CD4-positive, alpha-beta memory T cell (primary cell): ENCODE measurements at regions not wholly inside any gene's neighbourhood (a gene's known extent, or its start where the extent isn't known, plus 50 kb on each side); places are given as distances from the start of the nearest gene placed in this dataset.

Experiments
- CTCF ChIA-PET: fragments of 350-600 bp; sonication (Branson Sonifier 250); formaldehyde crosslinking; loops from one replicate; lab custom pipeline; 2021; ENCODE audit warnings: inconsistent platforms; ENCODE audit not compliant: partially characterized antibody; lab: Charles Lee
- POLR2A ChIA-PET: fragments of 350-600 bp; sonication (Branson Sonifier 250); formaldehyde crosslinking; loops from one replicate; lab custom pipeline; 2021; ENCODE audit not compliant: partially characterized antibody; lab: Charles Lee
- DNase-seq, 5 donors: peaks; one replicate each; pipeline versions ENCODE4 v3.0.0 to v3.0.0-alpha.2; 2020 to 2022; ENCODE audit warnings: mixed read lengths in 1 of 5
- H3K27ac ChIP-seq: one replicate; pipeline ENCODE4 v1.7.0; 2013; ENCODE audit warnings: low read depth, low read length
- H3K27me3 ChIP-seq: 2 replicates; pipeline ENCODE4 v1.7.0; 2013; ENCODE audit warnings: mild to moderate bottlenecking, low read length, moderate library complexity; ENCODE audit not compliant: insufficient read depth
- H3K36me3 ChIP-seq: 2 replicates; pipeline ENCODE4 v1.7.0; 2013; ENCODE audit warnings: mild to moderate bottlenecking, low read length, moderate library complexity; ENCODE audit not compliant: insufficient read depth
- H3K4me1 ChIP-seq: 2 replicates; pipeline ENCODE4 v1.7.0; 2013; ENCODE audit warnings: mild to moderate bottlenecking, low read length, moderate library complexity; ENCODE audit not compliant: insufficient read depth
- H3K4me3 ChIP-seq, 2 donors: one replicate each; pipeline ENCODE4 v1.7.0; 2013; ENCODE audit warnings: low read length in 2 of 2, mild to moderate bottlenecking in 1 of 2
- H3K9me3 ChIP-seq, 2 donors: one replicate each; pipeline ENCODE4 v1.7.0; 2013; ENCODE audit warnings: low read length in 2 of 2, control low read depth in 1 of 2; ENCODE audit not compliant: control insufficient read depth in 1 of 2
- H3K27ac Mint-ChIP-seq, 7 donors: one replicate each; pipeline ENCODE4 v1.8.0; 2020 to 2021; ENCODE audit warnings: mixed read lengths in 7 of 7, mild to moderate bottlenecking in 6 of 7, inconsistent platforms in 3 of 7, moderate library complexity in 3 of 7
- H3K27me3 Mint-ChIP-seq, 2 donors: one replicate each; pipeline ENCODE4 v1.8.0; 2020 to 2021; ENCODE audit warnings: mixed read lengths in 2 of 2
- H3K36me3 Mint-ChIP-seq, 2 donors: one replicate each; pipeline ENCODE4 v1.8.0; 2020 to 2021; ENCODE audit warnings: mixed read lengths in 2 of 2, inconsistent platforms in 1 of 2, mild to moderate bottlenecking in 1 of 2
- H3K4me1 Mint-ChIP-seq, 4 donors: one replicate each; pipeline ENCODE4 v1.8.0; 2020 to 2021; ENCODE audit warnings: mixed read lengths in 4 of 4, mild to moderate bottlenecking in 1 of 4
- H3K4me3 Mint-ChIP-seq, 8 donors: one replicate each; pipeline ENCODE4 v1.8.0; 2020 to 2021; ENCODE audit warnings: mixed read lengths in 8 of 8, mild to moderate bottlenecking in 7 of 8, moderate library complexity in 6 of 8, inconsistent platforms in 3 of 8
- H3K9me3 Mint-ChIP-seq, 8 donors: one replicate each; pipeline ENCODE4 v1.8.0; 2020 to 2021; ENCODE audit warnings: mixed read lengths in 8 of 8, mild to moderate bottlenecking in 5 of 8, inconsistent platforms in 3 of 8, moderate library complexity in 1 of 8
- intact Hi-C: fragments of 100-400 bp; cut with micrococcal nuclease; formaldehyde crosslinking; loops from one replicate; pipeline ENCODE4 v1.15.1; 2023

DNA sequence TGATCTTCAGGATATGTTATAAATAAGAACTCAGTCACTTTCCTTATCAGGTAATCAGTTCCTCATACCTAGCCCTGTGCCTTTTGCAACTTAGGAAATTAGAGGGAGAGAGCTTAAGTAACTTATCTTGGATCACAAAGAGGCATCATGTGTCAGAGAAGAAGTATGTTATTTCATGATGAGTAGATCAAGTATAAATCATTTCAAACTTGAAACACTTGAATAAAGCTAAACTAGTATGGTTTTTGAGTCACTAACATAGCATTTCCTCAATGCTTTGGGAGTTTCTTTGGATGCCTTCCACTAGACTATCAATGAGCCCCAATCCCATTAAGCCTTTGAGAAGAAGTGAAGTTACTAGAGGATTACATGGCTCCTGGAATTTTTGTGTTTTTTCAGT, 102.6 kb upstream of the TNFAIP3 start:
- H3K36me3 Mint-ChIP-seq: no peaks in the 10 kb centered on the region
- Histone ChIP-seq H3K27me3 (no peaks in the 10 kb centered on the region), H3K4me3 (no peak overlapping the region), H3K27ac (no peak overlapping the region), H3K9me3 (no peaks in the 10 kb centered on the region), H3K36me3 (no peaks in the 10 kb centered on the region), H3K4me1 (peaks cover 29% of the 10 kb centered on the region)
- DNase-seq: no peak
- no peak overlapping the region for H3K4me3 Mint-ChIP-seq
- peaks cover 13 to 44% (median 25%) of the 10 kb centered on the region in 4 donors for H3K4me1 Mint-ChIP-seq
- H3K27ac Mint-ChIP-seq: peak overlapping the region in 1 of 7 donors; percentile 84
- no peaks in the 10 kb centered on the region for H3K27me3 Mint-ChIP-seq
- CTCF ChIA-PET: no interaction called here
- no peaks in the 10 kb centered on the region for H3K9me3 Mint-ChIP-seq
- intact Hi-C loops: no loop called here
- POLR2A ChIA-PET: no interaction called here

DNA sequence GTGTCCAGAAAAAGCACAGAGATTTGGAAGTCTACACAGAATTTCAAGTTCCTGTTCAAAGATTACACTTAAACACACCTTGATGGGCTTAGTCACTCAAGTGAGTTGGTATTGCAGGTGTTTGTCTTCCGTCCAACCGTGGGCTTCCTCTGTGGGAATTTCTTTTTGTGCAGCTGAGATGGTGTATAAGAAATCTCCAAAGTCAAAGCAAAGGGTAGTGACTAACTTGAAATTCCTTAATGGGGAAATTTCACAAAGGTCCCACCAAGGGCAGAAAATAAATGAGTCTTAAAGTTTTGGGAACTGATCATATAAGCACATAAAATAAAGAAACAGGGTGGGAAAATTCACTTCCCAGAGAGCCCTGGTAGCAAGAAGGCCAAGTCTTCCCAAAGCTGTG, 102.0 kb upstream of the TNFAIP3 start:
- Mint-ChIP-seq H3K9me3 (no peaks in the 10 kb centered on the region), H3K4me1 (peaks cover 13 to 48% (median 25%) of the 10 kb centered on the region in 4 donors), H3K36me3 (no peaks in the 10 kb centered on the region), H3K27me3 (no peaks in the 10 kb centered on the region), H3K4me3 (no peak overlapping the region), H3K27ac (no peak overlapping the region)
- Histone ChIP-seq H3K4me1 (peaks cover 29% of the 10 kb centered on the region), H3K4me3 (no peak overlapping the region), H3K27me3 (no peaks in the 10 kb centered on the region), H3K9me3 (no peaks in the 10 kb centered on the region), H3K36me3 (no peaks in the 10 kb centered on the region), H3K27ac (no peak overlapping the region)
- intact Hi-C loops: loop anchor here (5.0 kb wide), 1 partner anchor 48 kb away; no protein-coding TSS in a partner anchor
- POLR2A ChIA-PET: no interaction called here
- DNase-seq: no peak
- CTCF ChIA-PET: no interaction called here

DNA sequence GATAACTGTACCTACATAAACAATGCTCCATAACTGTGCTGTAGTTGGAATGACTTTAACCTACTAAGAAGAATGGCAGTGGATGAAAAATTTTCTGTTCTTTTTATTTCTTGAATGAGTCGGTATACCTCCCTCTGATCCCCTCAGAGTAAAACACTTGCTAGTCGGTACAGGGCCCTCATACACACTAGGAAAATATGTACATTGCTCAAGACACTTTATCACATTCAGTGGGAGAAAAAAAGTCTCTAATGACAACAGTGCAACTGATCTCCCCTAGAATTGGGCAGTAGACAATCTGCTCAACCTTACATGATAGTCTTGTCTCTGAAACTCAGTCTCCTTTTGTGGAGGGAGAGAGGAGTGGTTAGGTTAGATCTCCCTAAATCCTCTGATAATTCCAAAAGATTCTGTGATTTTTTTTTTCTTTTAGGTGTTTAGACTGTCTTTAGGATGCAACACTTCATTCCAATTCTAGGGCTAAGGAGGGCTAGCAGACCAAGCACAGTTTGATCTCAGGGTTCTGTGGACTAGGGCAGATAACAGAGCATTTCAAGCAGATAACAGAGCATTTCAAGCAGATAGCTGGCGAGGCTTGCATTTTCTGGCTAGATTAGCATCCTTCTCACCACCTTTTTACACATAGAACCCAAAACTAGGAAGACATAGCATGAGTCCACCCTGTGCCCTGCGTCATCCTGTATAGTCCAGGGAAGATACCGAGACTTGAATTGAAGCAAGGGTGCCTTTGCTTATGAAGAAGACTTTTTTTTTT, 100.3 kb upstream of the TNFAIP3 start:
- H3K36me3 Mint-ChIP-seq: no peaks in the 10 kb centered on the region
- intact Hi-C loops: loop anchor here (5.0 kb wide), 1 partner anchor 49 kb away; no protein-coding TSS in a partner anchor
- Histone ChIP-seq H3K4me3 (no peak overlapping the region), H3K4me1 (peaks cover 29% of the 10 kb centered on the region), H3K27me3 (no peaks in the 10 kb centered on the region), H3K27ac (no peak overlapping the region), H3K9me3 (no peaks in the 10 kb centered on the region), H3K36me3 (no peaks in the 10 kb centered on the region)
- no peak for DNase-seq
- no peaks in the 10 kb centered on the region for H3K9me3 Mint-ChIP-seq
- CTCF ChIA-PET: interaction anchor here (1.2 to 1.7 kb wide), 2 partner anchors 8 to 33 kb away, joined by 3 read pairs; no protein-coding TSS in a partner anchor
- H3K4me1 Mint-ChIP-seq: peaks cover 15 to 48% (median 24%) of the 10 kb centered on the region in 4 donors
- POLR2A ChIA-PET: interaction anchor here (1.6 kb wide), 1 partner anchor 57 kb away, joined by 4 read pairs; no protein-coding TSS in a partner anchor
- H3K4me3 Mint-ChIP-seq: no peak overlapping the region
- H3K27ac Mint-ChIP-seq: peak overlapping the region in 5 of 7 donors; percentile 7 to 95 (median 49)
- H3K27me3 Mint-ChIP-seq: no peaks in the 10 kb centered on the region

DNA sequence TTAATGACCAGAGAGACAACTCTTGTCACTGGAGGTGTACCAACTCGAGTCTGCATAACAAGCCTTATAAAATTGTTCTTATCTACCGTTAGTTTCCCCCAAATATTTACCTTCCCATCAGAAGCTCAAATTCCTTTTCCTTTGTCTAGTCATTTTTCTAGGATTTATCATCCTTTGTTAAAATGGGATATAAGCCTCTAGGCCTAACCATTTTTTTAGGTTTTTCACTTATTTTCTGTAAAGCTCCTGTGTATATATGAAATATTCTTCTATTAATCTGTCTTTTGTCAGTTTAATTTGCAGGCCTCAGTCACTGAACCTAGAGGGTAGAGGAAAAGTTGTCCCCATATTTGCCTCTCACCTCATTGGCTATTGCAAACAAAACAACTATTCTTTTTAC, 99.6 kb upstream of the TNFAIP3 start:
- Mint-ChIP-seq H3K27ac (peak overlapping the region; percentile 74 to 98 (median 96)), H3K36me3 (no peaks in the 10 kb centered on the region), H3K4me3 (peak overlapping the region in 1 of 8 donors; percentile 86), H3K9me3 (no peaks in the 10 kb centered on the region), H3K4me1 (peaks cover 15 to 44% (median 20%) of the 10 kb centered on the region in 4 donors), H3K27me3 (no peaks in the 10 kb centered on the region)
- no peaks in the 10 kb centered on the region for H3K9me3 ChIP-seq
- H3K27me3 ChIP-seq: no peaks in the 10 kb centered on the region
- H3K27ac ChIP-seq: peak overlapping the region; percentile 36
- H3K4me1 ChIP-seq: peaks cover 27% of the 10 kb centered on the region
- no peak for DNase-seq
- CTCF ChIA-PET: interaction anchor here (1.2 to 1.7 kb wide), 2 partner anchors 9 to 32 kb away, joined by 3 read pairs; no protein-coding TSS in a partner anchor
- H3K4me3 ChIP-seq: no peak overlapping the region
- intact Hi-C loops: loop anchor here (5.0 kb wide), 1 partner anchor 50 kb away; no protein-coding TSS in a partner anchor
- POLR2A ChIA-PET: interaction anchor here (0.8 to 1.6 kb wide), 2 partner anchors 7 to 57 kb away, joined by 3 to 4 read pairs; no protein-coding TSS in a partner anchor
- H3K36me3 ChIP-seq: no peaks in the 10 kb centered on the region

DNA sequence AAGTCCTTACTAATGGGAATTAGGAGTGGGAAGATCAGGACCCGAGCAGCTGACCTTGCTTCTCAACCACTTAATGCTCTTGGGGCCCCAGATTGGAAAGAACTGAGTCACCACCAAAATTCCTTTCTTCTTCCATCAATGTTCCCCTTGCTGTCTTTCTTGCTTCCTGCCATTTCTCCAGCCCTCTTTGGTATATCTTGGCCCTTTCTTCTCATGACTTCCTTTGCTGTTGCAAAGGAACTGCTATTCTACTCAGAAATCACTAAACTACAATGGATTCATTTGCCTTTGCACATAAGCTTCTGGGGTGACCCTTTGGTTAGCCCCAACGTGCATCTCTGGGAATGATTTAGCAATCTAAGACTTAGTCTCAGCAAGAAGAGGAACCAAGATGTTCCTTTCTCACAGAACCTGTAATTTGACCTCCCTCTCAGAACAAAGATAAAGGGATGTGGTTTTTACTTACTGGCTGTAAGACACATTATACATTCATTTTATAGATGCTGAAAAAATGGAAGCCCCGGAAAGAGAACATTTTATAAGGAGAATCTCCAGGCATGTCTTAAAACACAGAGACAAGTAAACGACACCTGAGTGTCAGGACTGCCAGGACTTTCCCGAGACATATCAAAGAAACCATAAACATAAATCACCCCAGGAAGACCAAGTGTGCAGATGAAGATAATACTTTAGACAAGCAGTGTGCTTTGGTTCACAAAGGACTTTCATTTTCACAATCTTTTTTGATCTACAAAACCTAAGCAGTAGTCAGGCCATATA, 99.0 kb upstream of the TNFAIP3 start:
- ChIA-PET CTCF (interaction anchor here (1.1 to 1.7 kb wide), 3 partner anchors 10 to 32 kb away, joined by 3 to 4 read pairs (median 3); no protein-coding TSS in a partner anchor), POLR2A (interaction anchor here (0.8 to 1.6 kb wide), 3 partner anchors 8 to 56 kb away, joined by 3 to 4 read pairs (median 3); no protein-coding TSS in a partner anchor)
- Histone ChIP-seq H3K27me3 (no peaks in the 10 kb centered on the region), H3K4me3 (no peak overlapping the region), H3K27ac (peak overlapping the region; percentile 36), H3K9me3 (no peaks in the 10 kb centered on the region), H3K36me3 (no peaks in the 10 kb centered on the region), H3K4me1 (peaks cover 22% of the 10 kb centered on the region)
- Mint-ChIP-seq H3K4me1 (peaks cover 11 to 39% (median 18%) of the 10 kb centered on the region in 4 donors), H3K9me3 (no peaks in the 10 kb centered on the region), H3K36me3 (no peaks in the 10 kb centered on the region), H3K4me3 (peak overlapping the region; percentile 61 to 87 (median 80)), H3K27me3 (no peaks in the 10 kb centered on the region), H3K27ac (peak overlapping the region; percentile 74 to 98 (median 96))
- DNase-seq: peak in 4 of 5 donors; percentile 23 to 42 (median 38)
- intact Hi-C loops: loop anchor here (5.0 kb wide), 1 partner anchor 51 kb away; no protein-coding TSS in a partner anchor

DNA sequence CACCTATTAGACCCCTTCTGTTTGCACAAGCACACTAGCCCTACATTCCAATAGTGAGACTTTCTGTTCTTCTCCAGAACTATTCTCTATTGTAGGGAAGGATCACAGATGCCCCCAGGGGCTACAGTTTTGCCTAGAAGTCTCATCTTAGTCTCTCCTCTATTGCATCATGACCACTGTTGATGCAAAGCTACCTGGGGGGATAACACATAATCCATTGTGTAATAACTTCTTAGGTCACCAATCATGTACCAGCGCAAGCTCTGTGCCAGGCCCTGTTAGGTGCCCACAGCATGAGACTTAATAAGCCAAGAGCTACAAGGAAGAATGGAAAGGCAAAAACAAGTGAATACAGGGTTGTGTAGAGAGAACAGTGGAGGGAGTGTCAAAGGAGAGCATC, 98.1 kb upstream of the TNFAIP3 start:
- POLR2A ChIA-PET: interaction anchor here (0.8 to 1.6 kb wide), 2 partner anchors 53 to 55 kb away, joined by 3 to 4 read pairs; no protein-coding TSS in a partner anchor
- H3K27ac ChIP-seq: peak overlapping the region; percentile 36
- Mint-ChIP-seq H3K4me1 (peaks cover 9 to 39% (median 18%) of the 10 kb centered on the region in 4 donors), H3K4me3 (peak overlapping the region in 3 of 8 donors; percentile 78 to 87 (median 86)), H3K36me3 (no peaks in the 10 kb centered on the region), H3K9me3 (no peaks in the 10 kb centered on the region), H3K27ac (peak overlapping the region in 6 of 7 donors; percentile 44 to 98 (median 84)), H3K27me3 (no peaks in the 10 kb centered on the region)
- H3K27me3 ChIP-seq: no peaks in the 10 kb centered on the region
- CTCF ChIA-PET: interaction anchor here (1.1 kb wide), 1 partner anchor 31 kb away, joined by 4 read pairs; no protein-coding TSS in a partner anchor
- H3K4me1 ChIP-seq: peaks cover 22% of the 10 kb centered on the region
- no peak for DNase-seq
- H3K36me3 ChIP-seq: no peaks in the 10 kb centered on the region
- intact Hi-C loops: loop anchor here (5.0 kb wide), 1 partner anchor 52 kb away; no protein-coding TSS in a partner anchor
- H3K9me3 ChIP-seq: no peaks in the 10 kb centered on the region
- no peak overlapping the region for H3K4me3 ChIP-seq
